Progenitor cell of endocrine pancreas (in vitro differentiated cells): ENCODE measurements at regions not wholly inside any gene's neighbourhood (a gene's known extent, or its start where the extent isn't known, plus 50 kb on each side); places are given as distances from the start of the nearest gene placed in this dataset.

Experiments used
- DNase-seq: peaks from one replicate; pipeline ENCODE4 v3.0.0; 2021; ENCODE audit warnings: low spot score; ENCODE audit not compliant: unreplicated experiment
- H3K27ac Mint-ChIP-seq: 2 replicates; pipeline ENCODE4 v1.8.0; 2021; ENCODE audit warnings: mild to moderate bottlenecking, moderate library complexity, mixed read lengths
- H3K27me3 Mint-ChIP-seq: 2 replicates; pipeline ENCODE4 v1.8.0; 2021; ENCODE audit warnings: mixed read lengths
- H3K36me3 Mint-ChIP-seq: 2 replicates; pipeline ENCODE4 v1.8.0; 2022; ENCODE audit warnings: mixed read lengths; ENCODE audit not compliant: insufficient read depth
- H3K4me1 Mint-ChIP-seq: 2 replicates; pipeline ENCODE4 v1.8.0; 2021; ENCODE audit warnings: low read depth, mixed read lengths
- H3K4me3 Mint-ChIP-seq: 2 replicates; pipeline ENCODE4 v1.8.0; 2021; ENCODE audit warnings: low read depth, mild to moderate bottlenecking, moderate library complexity, mixed read lengths
- H3K9me3 Mint-ChIP-seq: 2 replicates; pipeline ENCODE4 v1.8.0; 2021; ENCODE audit warnings: low read depth, mixed read lengths
- CTCF ChIP-seq: fragments of 200-600 bp; sonication (generic); IDR thresholded peaks from one replicate; pipeline ENCODE4 v1.5.0; 2021; ENCODE audit warnings: antibody characterized with exemption, mild to moderate bottlenecking; ENCODE audit not compliant: unreplicated experiment

- no peaks in the 10 kb centered on the region for H3K9me3 Mint-ChIP-seq
- H3K4me3 Mint-ChIP-seq, result no peak overlapping the region
- DNase-seq, result no peak
- H3K27me3 Mint-ChIP-seq, result peaks cover 7% of the 10 kb centered on the region
- no peaks in the 10 kb centered on the region for H3K4me1 Mint-ChIP-seq
- TF ChIP-seq CTCF, result no peak
- no peak overlapping the region for H3K27ac Mint-ChIP-seq
- H3K36me3 Mint-ChIP-seq, result no peaks in the 10 kb centered on the region
Measured at GRCh38 chr16:54568906-54569807, 282.6 kb upstream of the IRX3 start.

GRCh38 chr16:54564841-54565240, 278.3 kb upstream of the IRX3 start:
- H3K9me3 Mint-ChIP-seq, result no peaks in the 10 kb centered on the region
- no peak overlapping the region for H3K27ac Mint-ChIP-seq
- H3K27me3 Mint-ChIP-seq, result peaks cover 10% of the 10 kb centered on the region
- no peaks in the 10 kb centered on the region for H3K4me1 Mint-ChIP-seq
- DNase-seq, result no peak
- no peaks in the 10 kb centered on the region for H3K36me3 Mint-ChIP-seq
- TF ChIP-seq CTCF, result no peak
- H3K4me3 Mint-ChIP-seq, result no peak overlapping the region

GRCh38 chr16:54554581-54554980, 268.0 kb upstream of the IRX3 start:
- no peak overlapping the region for H3K27ac Mint-ChIP-seq
- TF ChIP-seq CTCF, result no peak

GRCh38 chr16:54548281-54548680, 261.7 kb upstream of the IRX3 start:
- TF ChIP-seq CTCF, result no peak
- no peak for DNase-seq
- Mint-ChIP-seq H3K27ac (no peak overlapping the region), H3K4me3 (no peak overlapping the region), H3K4me1 (peaks cover 16% of the 10 kb centered on the region), H3K9me3 (no peaks in the 10 kb centered on the region), H3K27me3 (peaks cover 26% of the 10 kb centered on the region), H3K36me3 (no peaks in the 10 kb centered on the region)

More at GRCh38 chr16:54554581-54554980, 268.0 kb upstream of the IRX3 start:
- Mint-ChIP-seq H3K36me3 (peaks cover 2% of the 10 kb centered on the region), H3K4me3 (no peak overlapping the region), H3K9me3 (peaks cover 9% of the 10 kb centered on the region), H3K4me1 (no peaks in the 10 kb centered on the region), H3K27me3 (no peaks in the 10 kb centered on the region)
- DNase-seq, result no peak

GRCh38 chr16:54547052-54547451, 260.5 kb upstream of the IRX3 start:
- Mint-ChIP-seq H3K9me3 (no peaks in the 10 kb centered on the region), H3K4me3 (no peak overlapping the region), H3K36me3 (no peaks in the 10 kb centered on the region), H3K27ac (no peak overlapping the region), H3K27me3 (peaks cover 26% of the 10 kb centered on the region), H3K4me1 (peaks cover 16% of the 10 kb centered on the region)
- no peak for DNase-seq
- TF ChIP-seq CTCF, result no peak
